ENCODE measurements at regions not wholly inside any gene's neighbourhood (a gene's known extent, or its start where the extent isn't known, plus 50 kb on each side); places are given as distances from the start of the nearest gene placed in this dataset.

- TF ChIP-seq, protein P1, sequence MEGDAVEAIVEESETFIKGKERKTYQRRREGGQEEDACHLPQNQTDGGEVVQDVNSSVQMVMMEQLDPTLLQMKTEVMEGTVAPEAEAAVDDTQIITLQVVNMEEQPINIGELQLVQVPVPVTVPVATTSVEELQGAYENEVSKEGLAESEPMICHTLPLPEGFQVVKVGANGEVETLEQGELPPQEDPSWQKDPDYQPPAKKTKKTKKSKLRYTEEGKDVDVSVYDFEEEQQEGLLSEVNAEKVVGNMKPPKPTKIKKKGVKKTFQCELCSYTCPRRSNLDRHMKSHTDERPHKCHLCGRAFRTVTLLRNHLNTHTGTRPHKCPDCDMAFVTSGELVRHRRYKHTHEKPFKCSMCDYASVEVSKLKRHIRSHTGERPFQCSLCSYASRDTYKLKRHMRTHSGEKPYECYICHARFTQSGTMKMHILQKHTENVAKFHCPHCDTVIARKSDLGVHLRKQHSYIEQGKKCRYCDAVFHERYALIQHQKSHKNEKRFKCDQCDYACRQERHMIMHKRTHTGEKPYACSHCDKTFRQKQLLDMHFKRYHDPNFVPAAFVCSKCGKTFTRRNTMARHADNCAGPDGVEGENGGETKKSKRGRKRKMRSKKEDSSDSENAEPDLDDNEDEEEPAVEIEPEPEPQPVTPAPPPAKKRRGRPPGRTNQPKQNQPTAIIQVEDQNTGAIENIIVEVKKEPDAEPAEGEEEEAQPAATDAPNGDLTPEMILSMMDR (IDR thresholded peaks at IDR 0.05): no peak
- TF ChIP-seq POLR2AphosphoS5 (IDR thresholded peaks at IDR 0.05; ENCODE audit: low read depth, low read length) (no peak), TCF7L2 (IDR thresholded peaks at IDR 0.05; ENCODE audit: low read depth, low read length) (no peak), SIN3A (IDR thresholded peaks at IDR 0.05; ENCODE audit: borderline replicate concordance, insufficient read depth, low read depth, low read length) (no peak)
- TF ChIP-seq, protein P2, sequence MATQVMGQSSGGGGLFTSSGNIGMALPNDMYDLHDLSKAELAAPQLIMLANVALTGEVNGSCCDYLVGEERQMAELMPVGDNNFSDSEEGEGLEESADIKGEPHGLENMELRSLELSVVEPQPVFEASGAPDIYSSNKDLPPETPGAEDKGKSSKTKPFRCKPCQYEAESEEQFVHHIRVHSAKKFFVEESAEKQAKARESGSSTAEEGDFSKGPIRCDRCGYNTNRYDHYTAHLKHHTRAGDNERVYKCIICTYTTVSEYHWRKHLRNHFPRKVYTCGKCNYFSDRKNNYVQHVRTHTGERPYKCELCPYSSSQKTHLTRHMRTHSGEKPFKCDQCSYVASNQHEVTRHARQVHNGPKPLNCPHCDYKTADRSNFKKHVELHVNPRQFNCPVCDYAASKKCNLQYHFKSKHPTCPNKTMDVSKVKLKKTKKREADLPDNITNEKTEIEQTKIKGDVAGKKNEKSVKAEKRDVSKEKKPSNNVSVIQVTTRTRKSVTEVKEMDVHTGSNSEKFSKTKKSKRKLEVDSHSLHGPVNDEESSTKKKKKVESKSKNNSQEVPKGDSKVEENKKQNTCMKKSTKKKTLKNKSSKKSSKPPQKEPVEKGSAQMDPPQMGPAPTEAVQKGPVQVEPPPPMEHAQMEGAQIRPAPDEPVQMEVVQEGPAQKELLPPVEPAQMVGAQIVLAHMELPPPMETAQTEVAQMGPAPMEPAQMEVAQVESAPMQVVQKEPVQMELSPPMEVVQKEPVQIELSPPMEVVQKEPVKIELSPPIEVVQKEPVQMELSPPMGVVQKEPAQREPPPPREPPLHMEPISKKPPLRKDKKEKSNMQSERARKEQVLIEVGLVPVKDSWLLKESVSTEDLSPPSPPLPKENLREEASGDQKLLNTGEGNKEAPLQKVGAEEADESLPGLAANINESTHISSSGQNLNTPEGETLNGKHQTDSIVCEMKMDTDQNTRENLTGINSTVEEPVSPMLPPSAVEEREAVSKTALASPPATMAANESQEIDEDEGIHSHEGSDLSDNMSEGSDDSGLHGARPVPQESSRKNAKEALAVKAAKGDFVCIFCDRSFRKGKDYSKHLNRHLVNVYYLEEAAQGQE (IDR thresholded peaks at IDR 0.05; ENCODE audit: insufficient read depth in 1 of 2, low read depth in 2 of 2, low read length in 1 of 2): no peak
Observed at GRCh38 chr5:68475476-68475983, 260.0 kb downstream of the PIK3R1 start.
